ENCODE measurements at regions not wholly inside any gene's neighbourhood (a gene's known extent, or its start where the extent isn't known, plus 50 kb on each side); places are given as distances from the start of the nearest gene placed in this dataset.

- TF ChIP-seq POLR2A (IDR thresholded peaks at IDR 0.05) (no peak), CTCF (IDR thresholded peaks at IDR 0.05) (no peak)
These were observed 127.9 kb upstream of the OPCML start for GRCh38 chr11:133660202-133660568.
